HG03066 (cell line): ENCODE measurements at regions not wholly inside any gene's neighbourhood (a gene's known extent, or its start where the extent isn't known, plus 50 kb on each side); places are given as distances from the start of the nearest gene placed in this dataset.

Experiments
- ATAC-seq: cut with Tn5 transposase; IDR thresholded peaks from one replicate; pipeline ENCODE4 v1.9.1; 2021; ENCODE audit warnings: low read depth; ENCODE audit not compliant: unreplicated experiment

DNA sequence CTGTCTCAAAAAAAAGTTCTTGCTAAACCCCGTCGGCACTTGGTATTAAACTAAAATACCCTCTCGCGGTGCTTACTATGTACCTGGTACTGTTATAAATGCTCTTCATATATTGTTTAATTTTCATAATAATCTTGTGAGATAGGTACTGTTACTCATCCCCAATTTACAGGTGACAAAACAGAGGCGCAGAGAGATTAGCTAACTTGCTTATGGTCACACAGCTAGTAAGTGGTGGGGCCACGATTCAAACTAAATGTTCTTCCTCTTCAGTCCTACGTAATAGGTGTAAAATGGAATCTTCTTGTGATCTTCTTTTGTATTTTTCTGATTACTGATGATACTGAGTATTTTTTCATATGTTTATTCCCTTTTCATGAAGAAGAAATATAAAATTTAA, 51.3 kb downstream of the TET3 start:
- no peak for ATAC-seq

DNA sequence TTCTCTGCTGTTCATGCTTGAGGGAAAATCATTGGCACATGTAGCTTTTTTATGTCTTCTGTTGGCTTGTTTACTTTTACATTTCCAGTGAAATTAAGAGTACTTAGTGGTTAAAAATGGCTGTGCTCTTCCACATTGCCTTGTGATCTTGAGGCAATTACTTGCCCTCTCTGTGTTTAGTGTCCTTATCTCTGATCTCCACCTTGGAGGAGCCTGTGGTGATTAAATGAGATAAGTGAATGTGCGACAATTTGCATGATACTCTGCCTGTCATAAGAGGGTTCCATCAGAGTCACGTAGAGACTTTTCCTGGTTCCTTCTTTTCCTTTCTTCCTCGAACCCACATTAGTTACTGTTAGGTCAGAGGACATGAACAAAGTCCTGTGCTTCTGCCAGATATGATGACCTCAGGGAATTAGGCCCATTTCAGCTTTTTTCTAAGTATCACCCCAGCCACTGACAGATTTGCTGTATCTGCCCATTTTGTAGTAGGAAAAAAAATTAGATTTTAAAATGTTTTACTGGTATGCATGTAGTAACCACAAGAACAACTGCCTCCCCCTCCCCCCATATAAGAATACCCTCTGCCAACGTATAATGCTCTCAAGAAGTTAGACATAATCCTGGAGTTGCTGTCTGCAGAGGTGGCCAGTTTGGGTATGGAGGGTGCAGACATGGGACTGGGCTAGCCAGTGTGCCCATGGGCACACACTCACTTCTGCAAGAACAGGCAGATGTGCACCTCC, 51.9 kb downstream of the TET3 start:
- ATAC-seq: no peak

- peak; percentile 57 for ATAC-seq
These were observed 52.7 kb downstream of the TET3 start for GRCh38 chr2:74037379-74037860.

DNA sequence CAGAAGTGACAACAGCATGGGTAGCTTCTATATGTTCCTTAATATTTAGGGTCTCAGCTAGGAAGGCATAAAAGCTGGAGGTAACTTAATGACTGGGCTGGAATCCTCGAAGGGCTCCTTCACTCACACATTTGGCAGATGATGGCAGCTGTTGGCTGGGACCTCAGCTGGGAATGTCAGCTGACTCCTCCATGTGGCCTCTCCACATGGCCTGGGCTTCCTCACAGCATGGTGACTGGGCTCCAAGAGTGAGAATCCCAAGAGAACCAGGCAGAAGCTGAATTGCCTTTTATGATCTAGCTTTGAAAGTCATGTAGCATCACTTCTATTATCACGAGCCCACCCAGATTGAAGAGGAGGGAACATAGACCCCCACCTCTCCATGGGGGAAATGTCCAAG, 54.9 kb downstream of the TET3 start:
- no peak for ATAC-seq

GRCh38 chr2:74041182-74041581, 56.5 kb downstream of the TET3 start:
- ATAC-seq: no peak

- ATAC-seq: no peak
These were observed 57.0 kb downstream of the TET3 start for GRCh38 chr2:74041726-74042125.

DNA sequence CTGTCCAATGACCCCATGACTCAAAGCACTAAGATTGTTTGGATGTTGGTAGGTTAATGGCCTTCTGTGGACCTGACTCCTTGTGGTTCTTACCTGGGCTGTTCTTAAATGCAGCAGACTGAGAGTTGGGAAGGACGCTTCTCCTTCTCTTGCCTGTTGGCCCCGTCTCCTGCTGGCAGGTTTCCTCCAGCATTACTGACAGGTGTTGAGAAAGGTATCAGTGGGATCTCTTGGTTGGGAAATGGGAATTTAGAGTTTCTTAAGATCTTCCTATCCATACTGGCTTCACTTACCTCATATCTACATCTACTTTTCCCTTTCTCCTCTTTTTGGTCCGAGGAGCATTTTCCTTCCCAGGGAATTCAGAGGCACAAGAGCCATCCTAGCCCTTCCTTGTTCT, 57.9 kb downstream of the TET3 start:
- no peak for ATAC-seq

DNA sequence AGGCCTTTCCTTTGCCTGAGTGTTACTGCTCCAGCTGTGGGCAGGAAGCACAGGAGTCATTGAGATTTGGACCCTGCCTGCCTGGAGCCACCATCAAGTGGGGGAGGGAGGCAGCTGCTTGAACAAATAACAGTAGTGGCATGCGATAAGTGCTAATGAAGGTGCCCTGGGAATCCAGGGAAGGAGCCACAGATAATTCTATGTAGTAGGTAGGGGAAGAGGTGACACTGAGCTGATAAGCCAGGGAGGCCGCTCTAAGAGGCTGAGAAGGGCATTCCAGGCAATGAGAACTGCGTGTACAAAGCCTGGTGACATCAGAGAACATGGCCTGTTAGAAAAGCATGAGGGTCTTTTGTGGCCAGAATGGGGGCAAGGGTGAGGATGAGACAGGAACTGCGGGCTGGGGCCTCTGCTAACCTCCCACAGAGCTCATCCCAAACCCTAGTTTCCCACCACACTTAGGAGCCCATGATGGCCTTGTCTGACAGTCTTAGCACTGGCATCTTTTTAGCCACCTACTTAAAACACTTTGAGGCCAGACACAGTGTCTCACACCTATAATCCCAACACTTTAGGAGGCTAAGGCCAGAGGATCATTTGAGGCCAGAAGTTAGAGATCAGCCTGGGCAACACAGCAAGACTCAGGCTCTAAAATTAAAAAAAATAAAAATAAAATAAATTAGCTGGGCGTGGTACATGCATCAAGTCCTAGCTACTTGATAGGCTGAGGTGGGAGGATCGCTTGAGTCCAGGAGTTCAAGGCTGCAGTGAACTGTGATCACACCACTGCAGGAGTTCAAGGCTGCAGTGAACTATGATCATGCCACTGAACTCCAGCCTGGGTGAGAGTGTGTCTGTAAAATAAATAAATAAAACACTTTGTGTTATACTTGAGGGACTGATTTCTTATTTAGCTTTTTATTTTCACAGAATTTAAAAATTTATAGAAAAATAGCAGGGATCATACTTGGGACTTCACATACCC, 58.9 kb downstream of the TET3 start:
- ATAC-seq: no peak

- ATAC-seq: no peak
These were observed 60.3 kb downstream of the TET3 start for GRCh38 chr2:74044999-74045398.

- no peak for ATAC-seq
These were observed 60.7 kb downstream of the TET3 start for GRCh38 chr2:74045454-74045853.

- no peak for ATAC-seq
These were observed 61.7 kb downstream of the TET3 start for GRCh38 chr2:74046441-74046840.

GRCh38 chr2:74047152-74047551, 62.4 kb downstream of the TET3 start:
- ATAC-seq: no peak

DNA sequence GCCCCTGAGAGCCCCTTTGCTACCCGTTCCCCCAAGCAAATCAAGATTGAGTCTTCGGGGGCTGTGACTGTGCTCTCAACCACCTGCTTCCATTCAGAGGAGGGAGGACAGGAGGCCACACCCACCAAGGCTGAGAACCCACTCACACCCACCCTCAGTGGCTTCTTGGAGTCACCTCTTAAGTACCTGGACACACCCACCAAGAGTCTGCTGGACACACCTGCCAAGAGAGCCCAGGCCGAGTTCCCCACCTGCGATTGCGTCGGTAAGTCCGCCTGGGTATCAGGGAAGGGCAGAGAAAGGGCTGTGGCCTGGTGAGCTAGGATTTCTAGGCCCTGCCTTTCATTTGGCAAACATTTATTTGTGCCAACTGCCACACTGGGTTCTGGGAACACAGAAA, 63.4 kb downstream of the TET3 start:
- no peak for ATAC-seq

- ATAC-seq: no peak
These were observed 64.3 kb downstream of the TET3 start for GRCh38 chr2:74048843-74049519.

GRCh38 chr2:74050151-74050550, 65.4 kb downstream of the TET3 start:
- ATAC-seq: no peak

DNA sequence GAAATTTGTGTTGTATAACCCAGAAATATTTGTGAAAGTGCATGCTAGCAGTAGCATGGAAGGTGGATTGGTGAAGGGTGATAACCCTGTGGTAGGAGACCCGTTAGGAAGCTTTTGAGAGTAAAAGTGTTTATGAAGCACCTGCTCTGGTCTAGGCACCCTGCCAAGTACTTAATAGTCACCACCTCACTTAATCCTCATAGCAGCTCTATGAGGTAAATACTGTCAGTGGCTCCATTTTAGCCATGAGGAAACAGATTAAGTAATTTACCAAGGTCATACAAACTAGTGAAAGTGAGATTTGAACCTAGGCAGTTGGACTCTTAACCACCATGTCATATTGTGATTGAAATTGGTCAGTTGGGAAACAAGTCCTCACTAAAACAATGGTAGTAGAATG, 66.8 kb downstream of the TET3 start:
- no peak for ATAC-seq

- ATAC-seq: no peak
These were observed 68.3 kb downstream of the TET3 start for GRCh38 chr2:74052732-74053710.

DNA sequence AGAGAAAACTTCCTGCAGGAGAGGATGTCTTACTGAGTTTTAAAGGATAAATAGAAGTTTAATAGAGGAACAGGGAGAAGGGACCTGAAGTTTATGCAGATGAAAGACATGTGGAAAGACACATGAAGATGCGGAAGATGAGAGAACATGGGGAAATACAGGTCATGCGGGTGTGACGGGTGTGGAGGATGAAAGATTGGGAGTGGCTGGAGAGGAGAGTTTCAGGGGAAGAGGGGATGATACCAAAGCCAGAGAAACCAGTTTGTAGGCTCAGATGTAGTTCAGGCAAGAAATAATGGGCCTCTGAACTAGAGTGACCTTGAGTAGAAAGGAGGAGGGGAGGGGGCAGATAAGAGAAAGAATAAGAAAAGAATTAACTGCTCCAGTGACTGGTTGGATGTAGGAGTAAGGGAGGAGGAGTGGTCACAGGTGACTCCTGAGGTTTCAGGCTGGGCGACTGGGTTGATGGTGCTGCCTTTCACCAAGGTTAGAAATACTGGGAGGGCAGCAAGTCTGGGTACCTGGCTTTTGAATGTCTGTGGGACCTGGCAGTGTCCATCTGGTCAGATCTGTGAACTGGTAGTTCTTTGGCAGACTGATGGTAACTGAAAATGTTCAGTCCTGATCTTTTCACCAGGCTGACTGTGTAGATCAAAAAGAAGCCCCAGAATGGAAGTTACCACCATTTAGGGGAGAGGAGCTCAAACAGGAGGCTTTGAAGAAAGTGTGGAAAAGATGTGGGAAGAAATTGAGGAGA, 69.4 kb downstream of the TET3 start:
- no peak for ATAC-seq

- no peak for ATAC-seq
These were observed 74.5 kb downstream of the TET3 start for GRCh38 chr2:74059137-74059775.
